ENCODE measurements at regions not wholly inside any gene's neighbourhood (a gene's known extent, or its start where the extent isn't known, plus 50 kb on each side); places are given as distances from the start of the nearest gene placed in this dataset.

DNA sequence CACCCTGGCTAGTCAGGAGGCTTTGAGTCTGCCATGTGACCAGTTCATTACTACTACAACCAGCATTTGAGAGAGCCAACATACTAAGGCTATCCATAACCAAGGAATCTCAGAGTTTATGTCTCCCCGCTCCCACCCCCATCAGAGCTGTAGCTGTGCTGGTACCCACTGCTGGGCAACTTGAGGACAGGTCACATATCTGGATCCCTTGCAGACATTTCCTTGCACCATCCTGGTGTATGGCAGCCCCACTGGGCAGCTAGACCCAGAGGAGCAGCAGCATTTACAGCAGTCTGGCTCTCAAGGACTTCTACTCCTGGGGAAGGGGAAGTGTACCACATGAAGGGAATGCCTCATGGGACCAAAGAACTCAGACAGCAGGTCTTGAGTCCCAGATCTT is 160.8 kb upstream of the ST8SIA2 start:
- Histone ChIP-seq H3K9me3 (replicated peaks; ENCODE audit: control insufficient read depth, insufficient read depth, low read length) (no peaks in the 10 kb centered on the region), H3K9ac (ENCODE audit: control insufficient read depth, insufficient read depth, low read length) (no peak overlapping the region), H3K36me3 (ENCODE audit: control insufficient read depth in 2 of 2, insufficient read depth in 2 of 2, low read length in 1 of 2) (no peaks in the 10 kb centered on the region), H2AFZ (ENCODE audit: control insufficient read depth, low read depth, low read length) (no peak overlapping the region), H3K4me1 (ENCODE audit: control insufficient read depth, insufficient read depth, low read length) (no peaks in the 10 kb centered on the region), H3K27ac (ENCODE audit: control insufficient read depth, insufficient read depth) (no peak overlapping the region), H3K79me2 (ENCODE audit: control insufficient read depth, insufficient read depth, low read length) (no peaks in the 10 kb centered on the region), H3K27me3 (replicated peaks in 1 of 2; ENCODE audit: control insufficient read depth in 2 of 2, insufficient read depth in 2 of 2, low read length in 1 of 2) (no peaks in the 10 kb centered on the region), H3K4me2 (ENCODE audit: control insufficient read depth, insufficient read depth) (no peak overlapping the region), H4K20me1 (ENCODE audit: control insufficient read depth, insufficient read depth) (no peaks in the 10 kb centered on the region), H3K4me3 (no peak overlapping the region)
- ChIA-PET RAD21 (ENCODE audit: unreplicated experiment) (no interaction called here), POLR2A (no interaction called here), SMC1A (ENCODE audit: uncharacterized antibody, unreplicated experiment) (interaction anchor here (0.5 kb wide), 1 partner anchor 110 kb away, joined by 4 read pairs; no protein-coding TSS in a partner anchor), CTCF (no interaction called here)
- intact Hi-C loops (cut with micrococcal nuclease; ENCODE audit: unreplicated experiment) = no loop called here
- 57% methylated on average over 1 of the region's 1 CpG for WGBS (ENCODE audit: insufficient coverage, insufficient replicate concordance, low lambda C conversion rate, missing lambda C conversion rate)
- in situ Hi-C loops (cut with MboI) = no loop called here
- FAIRE-seq (no peak), ATAC-seq (no peak), DNase-seq (ENCODE audit: low read depth, low spot score) (no peak)
- no TSS peak for BruUV-seq (replicated peaks)
- TF ChIP-seq, protein P1, sequence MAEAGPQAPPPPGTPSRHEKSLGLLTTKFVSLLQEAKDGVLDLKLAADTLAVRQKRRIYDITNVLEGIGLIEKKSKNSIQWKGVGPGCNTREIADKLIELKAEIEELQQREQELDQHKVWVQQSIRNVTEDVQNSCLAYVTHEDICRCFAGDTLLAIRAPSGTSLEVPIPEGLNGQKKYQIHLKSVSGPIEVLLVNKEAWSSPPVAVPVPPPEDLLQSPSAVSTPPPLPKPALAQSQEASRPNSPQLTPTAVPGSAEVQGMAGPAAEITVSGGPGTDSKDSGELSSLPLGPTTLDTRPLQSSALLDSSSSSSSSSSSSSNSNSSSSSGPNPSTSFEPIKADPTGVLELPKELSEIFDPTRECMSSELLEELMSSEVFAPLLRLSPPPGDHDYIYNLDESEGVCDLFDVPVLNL (IDR thresholded peaks at IDR 0.05; ENCODE audit: low read depth, low read length) = no peak
- TF ChIP-seq CREM (IDR thresholded peaks at IDR 0.05; ENCODE audit: low read depth) (no peak), BACH1 (IDR thresholded peaks at IDR 0.05; ENCODE audit: borderline replicate concordance) (no peak), TCF3 (IDR thresholded peaks at IDR 0.05; ENCODE audit: borderline replicate concordance, insufficient read depth, low read depth, low read length) (no peak), ZNF384 (IDR thresholded peaks at IDR 0.05; ENCODE audit: borderline replicate concordance, low read depth, low read length) (no peak)

DNA sequence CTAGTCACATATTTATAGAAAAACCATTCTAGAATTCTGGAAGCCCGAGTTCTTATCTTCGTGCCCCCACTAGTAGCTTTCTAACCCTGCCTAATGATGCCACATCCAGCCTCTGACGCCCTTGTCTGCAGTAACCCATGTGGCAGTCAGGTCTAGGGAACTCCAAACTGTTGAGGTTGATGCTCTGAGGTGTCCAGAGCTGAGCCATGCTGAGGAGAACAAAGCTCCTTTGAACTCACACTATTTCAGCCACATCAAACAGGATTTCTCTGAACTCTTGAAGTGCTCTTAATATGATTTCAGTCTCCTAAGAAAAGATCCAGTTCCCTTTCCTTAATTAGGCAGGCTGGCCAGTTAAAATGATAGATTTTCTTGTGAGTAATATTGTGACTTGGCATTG is 150.5 kb upstream of the ST8SIA2 start:
- ChIA-PET POLR2A (no interaction called here), RAD21 (ENCODE audit: unreplicated experiment) (no interaction called here), SMC1A (ENCODE audit: uncharacterized antibody, unreplicated experiment) (no interaction called here), CTCF (no interaction called here)
- Histone ChIP-seq H3K79me2 (ENCODE audit: control insufficient read depth, insufficient read depth, low read length) (no peaks in the 10 kb centered on the region), H2AFZ (ENCODE audit: control insufficient read depth, low read depth, low read length) (no peak overlapping the region), H4K20me1 (ENCODE audit: control insufficient read depth, insufficient read depth) (no peaks in the 10 kb centered on the region), H3K9me3 (replicated peaks; ENCODE audit: control insufficient read depth, insufficient read depth, low read length) (no peaks in the 10 kb centered on the region), H3K27me3 (replicated peaks in 1 of 2; ENCODE audit: control insufficient read depth in 2 of 2, insufficient read depth in 2 of 2, low read length in 1 of 2) (no peaks in the 10 kb centered on the region), H3K36me3 (ENCODE audit: control insufficient read depth in 2 of 2, insufficient read depth in 2 of 2, low read length in 1 of 2) (no peaks in the 10 kb centered on the region), H3K4me1 (ENCODE audit: control insufficient read depth, insufficient read depth, low read length) (no peaks in the 10 kb centered on the region), H3K4me3 (no peak overlapping the region), H3K4me2 (ENCODE audit: control insufficient read depth, insufficient read depth) (no peak overlapping the region), H3K27ac (ENCODE audit: control insufficient read depth, insufficient read depth) (no peak overlapping the region), H3K9ac (ENCODE audit: control insufficient read depth, insufficient read depth, low read length) (no peak overlapping the region)
- intact Hi-C loops (cut with micrococcal nuclease; ENCODE audit: unreplicated experiment) = no loop called here
- no TSS peak for BruUV-seq (replicated peaks)
- in situ Hi-C loops (cut with MboI) = no loop called here
- 0% methylated on average over 3 of the region's 3 CpGs for WGBS (ENCODE audit: insufficient coverage, insufficient replicate concordance, low lambda C conversion rate, missing lambda C conversion rate)
- TF ChIP-seq TCF7 (IDR thresholded peaks at IDR 0.05; ENCODE audit: borderline replicate concordance) (no peak), MTA2 (IDR thresholded peaks at IDR 0.05; ENCODE audit: low read depth) (no peak), HDAC2 (IDR thresholded peaks at IDR 0.05) (no peak), SIX5 (IDR thresholded peaks at IDR 0.05; ENCODE audit: low read depth, low read length, severe bottlenecking) (no peak)
- TF ChIP-seq, protein P2, sequence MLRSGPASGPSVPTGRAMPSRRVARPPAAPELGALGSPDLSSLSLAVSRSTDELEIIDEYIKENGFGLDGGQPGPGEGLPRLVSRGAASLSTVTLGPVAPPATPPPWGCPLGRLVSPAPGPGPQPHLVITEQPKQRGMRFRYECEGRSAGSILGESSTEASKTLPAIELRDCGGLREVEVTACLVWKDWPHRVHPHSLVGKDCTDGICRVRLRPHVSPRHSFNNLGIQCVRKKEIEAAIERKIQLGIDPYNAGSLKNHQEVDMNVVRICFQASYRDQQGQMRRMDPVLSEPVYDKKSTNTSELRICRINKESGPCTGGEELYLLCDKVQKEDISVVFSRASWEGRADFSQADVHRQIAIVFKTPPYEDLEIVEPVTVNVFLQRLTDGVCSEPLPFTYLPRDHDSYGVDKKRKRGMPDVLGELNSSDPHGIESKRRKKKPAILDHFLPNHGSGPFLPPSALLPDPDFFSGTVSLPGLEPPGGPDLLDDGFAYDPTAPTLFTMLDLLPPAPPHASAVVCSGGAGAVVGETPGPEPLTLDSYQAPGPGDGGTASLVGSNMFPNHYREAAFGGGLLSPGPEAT (IDR thresholded peaks at IDR 0.05; ENCODE audit: low read depth) = no peak
- TF ChIP-seq, protein P3, sequence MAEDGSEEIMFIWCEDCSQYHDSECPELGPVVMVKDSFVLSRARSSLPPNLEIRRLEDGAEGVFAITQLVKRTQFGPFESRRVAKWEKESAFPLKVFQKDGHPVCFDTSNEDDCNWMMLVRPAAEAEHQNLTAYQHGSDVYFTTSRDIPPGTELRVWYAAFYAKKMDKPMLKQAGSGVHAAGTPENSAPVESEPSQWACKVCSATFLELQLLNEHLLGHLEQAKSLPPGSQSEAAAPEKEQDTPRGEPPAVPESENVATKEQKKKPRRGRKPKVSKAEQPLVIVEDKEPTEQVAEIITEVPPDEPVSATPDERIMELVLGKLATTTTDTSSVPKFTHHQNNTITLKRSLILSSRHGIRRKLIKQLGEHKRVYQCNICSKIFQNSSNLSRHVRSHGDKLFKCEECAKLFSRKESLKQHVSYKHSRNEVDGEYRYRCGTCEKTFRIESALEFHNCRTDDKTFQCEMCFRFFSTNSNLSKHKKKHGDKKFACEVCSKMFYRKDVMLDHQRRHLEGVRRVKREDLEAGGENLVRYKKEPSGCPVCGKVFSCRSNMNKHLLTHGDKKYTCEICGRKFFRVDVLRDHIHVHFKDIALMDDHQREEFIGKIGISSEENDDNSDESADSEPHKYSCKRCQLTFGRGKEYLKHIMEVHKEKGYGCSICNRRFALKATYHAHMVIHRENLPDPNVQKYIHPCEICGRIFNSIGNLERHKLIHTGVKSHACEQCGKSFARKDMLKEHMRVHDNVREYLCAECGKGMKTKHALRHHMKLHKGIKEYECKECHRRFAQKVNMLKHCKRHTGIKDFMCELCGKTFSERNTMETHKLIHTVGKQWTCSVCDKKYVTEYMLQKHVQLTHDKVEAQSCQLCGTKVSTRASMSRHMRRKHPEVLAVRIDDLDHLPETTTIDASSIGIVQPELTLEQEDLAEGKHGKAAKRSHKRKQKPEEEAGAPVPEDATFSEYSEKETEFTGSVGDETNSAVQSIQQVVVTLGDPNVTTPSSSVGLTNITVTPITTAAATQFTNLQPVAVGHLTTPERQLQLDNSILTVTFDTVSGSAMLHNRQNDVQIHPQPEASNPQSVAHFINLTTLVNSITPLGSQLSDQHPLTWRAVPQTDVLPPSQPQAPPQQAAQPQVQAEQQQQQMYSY (CRISPR knock-in tag; IDR thresholded peaks at IDR 0.05) = no peak
- no peak for ATAC-seq
- FAIRE-seq = no peak
- DNase-seq (ENCODE audit: low read depth, low spot score) = no peak
